Type B pancreatic cell (in vitro differentiated cells): ENCODE measurements at regions not wholly inside any gene's neighbourhood (a gene's known extent, or its start where the extent isn't known, plus 50 kb on each side); places are given as distances from the start of the nearest gene placed in this dataset.

Experiments used
- DNase-seq: peaks from one replicate; pipeline ENCODE4 v3.0.0; 2021; ENCODE audit warnings: mixed read lengths; ENCODE audit not compliant: unreplicated experiment; ENCODE audit errors: extremely low spot score
- H3K27ac Mint-ChIP-seq: 2 replicates; pipeline ENCODE4 v1.8.0; 2021; ENCODE audit warnings: mild to moderate bottlenecking, mixed read lengths
- H3K27me3 Mint-ChIP-seq: 2 replicates; pipeline ENCODE4 v1.8.0; 2021; ENCODE audit warnings: mixed read lengths
- H3K36me3 Mint-ChIP-seq: 2 replicates; pipeline ENCODE4 v1.8.0; 2021; ENCODE audit warnings: mixed read lengths
- H3K4me1 Mint-ChIP-seq: one replicate; pipeline ENCODE4 v1.8.0; 2021; ENCODE audit warnings: mixed read lengths; ENCODE audit not compliant: unreplicated experiment
- H3K4me3 Mint-ChIP-seq: 2 replicates; pipeline ENCODE4 v1.8.0; 2021; ENCODE audit warnings: mild to moderate bottlenecking, mixed read lengths
- H3K9me3 Mint-ChIP-seq: 2 replicates; pipeline ENCODE4 v1.8.0; 2021; ENCODE audit warnings: mixed read lengths
- TF ChIP-seq, protein P1 (sequence below): fragments of 200-600 bp; sonication (generic); conservative IDR thresholded peaks from 2 replicates; pipeline ENCODE4 v1.5.0; 2021; ENCODE audit warnings: antibody characterized with exemption, mild to moderate bottlenecking

DNA sequence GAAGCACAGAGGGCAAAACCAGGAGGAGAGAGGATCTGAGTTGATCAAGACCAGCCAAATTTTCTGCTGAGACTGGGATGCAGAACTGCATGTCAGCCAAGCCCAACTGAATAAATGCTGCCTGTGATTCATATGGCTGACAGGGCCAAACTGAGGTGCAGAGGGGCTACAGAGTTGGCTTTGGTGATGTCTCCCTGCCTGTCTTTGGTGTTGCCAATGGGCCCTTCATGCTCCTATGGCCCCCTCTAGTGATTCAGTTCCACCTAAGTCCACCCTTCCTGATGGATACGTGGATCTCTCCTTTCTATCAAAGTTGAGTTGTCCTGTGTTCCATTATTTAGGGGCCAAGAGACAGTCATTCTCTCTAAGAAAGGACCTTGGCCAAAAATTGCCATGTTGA is 163.6 kb upstream of the TLE4 start:
- Mint-ChIP-seq H3K4me1 (no peaks in the 10 kb centered on the region), H3K27me3 (peaks cover 21% of the 10 kb centered on the region)

DNA sequence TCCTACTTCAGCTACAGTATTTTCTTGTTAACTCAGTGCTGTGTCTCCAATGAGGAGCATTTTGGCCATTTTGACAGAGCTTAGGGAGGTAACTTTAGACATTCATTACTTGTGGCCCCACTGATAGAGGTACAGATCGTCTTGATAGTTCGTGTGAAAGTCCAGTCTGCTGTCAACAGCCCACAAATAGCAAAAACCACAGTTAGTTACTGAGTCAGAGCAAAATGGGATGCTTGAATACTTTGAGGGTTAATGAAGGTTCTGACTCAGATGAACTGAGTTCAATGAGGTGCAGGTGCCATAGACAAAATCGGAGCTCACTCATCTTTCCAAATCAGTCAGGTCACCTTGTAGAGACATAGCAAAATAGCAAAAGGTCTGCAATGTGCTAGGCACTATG is 163.1 kb upstream of the TLE4 start:
- Mint-ChIP-seq H3K27me3 (peaks cover 21% of the 10 kb centered on the region), H3K36me3 (no peaks in the 10 kb centered on the region), H3K4me3 (no peak overlapping the region), H3K9me3 (peaks cover 10% of the 10 kb centered on the region), H3K4me1 (no peaks in the 10 kb centered on the region), H3K27ac (no peak overlapping the region)
- TF ChIP-seq, protein P1, sequence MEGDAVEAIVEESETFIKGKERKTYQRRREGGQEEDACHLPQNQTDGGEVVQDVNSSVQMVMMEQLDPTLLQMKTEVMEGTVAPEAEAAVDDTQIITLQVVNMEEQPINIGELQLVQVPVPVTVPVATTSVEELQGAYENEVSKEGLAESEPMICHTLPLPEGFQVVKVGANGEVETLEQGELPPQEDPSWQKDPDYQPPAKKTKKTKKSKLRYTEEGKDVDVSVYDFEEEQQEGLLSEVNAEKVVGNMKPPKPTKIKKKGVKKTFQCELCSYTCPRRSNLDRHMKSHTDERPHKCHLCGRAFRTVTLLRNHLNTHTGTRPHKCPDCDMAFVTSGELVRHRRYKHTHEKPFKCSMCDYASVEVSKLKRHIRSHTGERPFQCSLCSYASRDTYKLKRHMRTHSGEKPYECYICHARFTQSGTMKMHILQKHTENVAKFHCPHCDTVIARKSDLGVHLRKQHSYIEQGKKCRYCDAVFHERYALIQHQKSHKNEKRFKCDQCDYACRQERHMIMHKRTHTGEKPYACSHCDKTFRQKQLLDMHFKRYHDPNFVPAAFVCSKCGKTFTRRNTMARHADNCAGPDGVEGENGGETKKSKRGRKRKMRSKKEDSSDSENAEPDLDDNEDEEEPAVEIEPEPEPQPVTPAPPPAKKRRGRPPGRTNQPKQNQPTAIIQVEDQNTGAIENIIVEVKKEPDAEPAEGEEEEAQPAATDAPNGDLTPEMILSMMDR: no peak
- no peak for DNase-seq

More for the DNA sequence above, 163.6 kb upstream of the TLE4 start:
- no peak for DNase-seq
- H3K9me3 Mint-ChIP-seq: peaks cover 10% of the 10 kb centered on the region
- TF ChIP-seq, protein P1: no peak
- no peak overlapping the region for H3K4me3 Mint-ChIP-seq
- no peak overlapping the region for H3K27ac Mint-ChIP-seq
- no peaks in the 10 kb centered on the region for H3K36me3 Mint-ChIP-seq

GRCh38 chr9:79409182-79409823 is 162.5 kb upstream of the TLE4 start:
- peaks cover 10% of the 10 kb centered on the region for H3K9me3 Mint-ChIP-seq
- H3K36me3 Mint-ChIP-seq: no peaks in the 10 kb centered on the region
- TF ChIP-seq, protein P1: no peak
- DNase-seq: no peak
- no peaks in the 10 kb centered on the region for H3K4me1 Mint-ChIP-seq
- H3K4me3 Mint-ChIP-seq: no peak overlapping the region
- H3K27me3 Mint-ChIP-seq: peaks cover 21% of the 10 kb centered on the region
- no peak overlapping the region for H3K27ac Mint-ChIP-seq

- H3K4me3 Mint-ChIP-seq: no peak overlapping the region
- no peak for DNase-seq
- peaks cover 24% of the 10 kb centered on the region for H3K9me3 Mint-ChIP-seq
- H3K36me3 Mint-ChIP-seq: peaks cover 7% of the 10 kb centered on the region
- TF ChIP-seq, protein P1: no peak
- H3K4me1 Mint-ChIP-seq: no peaks in the 10 kb centered on the region
- no peaks in the 10 kb centered on the region for H3K27me3 Mint-ChIP-seq
- no peak overlapping the region for H3K27ac Mint-ChIP-seq
Observed at GRCh38 chr9:79425840-79426239, 145.9 kb upstream of the TLE4 start.

DNA sequence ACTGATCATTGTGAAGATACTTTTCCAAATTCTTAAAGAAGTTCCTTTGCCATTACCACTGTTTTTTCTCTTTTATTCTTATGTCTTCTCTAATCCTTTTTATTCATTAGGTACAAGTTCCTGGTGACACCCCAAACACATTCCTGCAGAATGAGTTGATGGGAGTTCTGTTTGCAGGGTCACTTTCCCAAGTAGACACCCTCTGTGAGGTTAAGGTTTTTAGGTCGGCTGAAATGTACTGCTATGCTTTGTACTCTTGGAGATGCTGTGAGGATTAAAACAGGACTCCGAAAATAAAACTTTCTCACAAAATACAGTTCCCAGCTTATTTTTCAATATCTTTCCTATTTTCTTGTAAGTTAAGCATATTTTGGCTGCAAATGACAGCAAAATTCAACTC is 143.3 kb upstream of the TLE4 start:
- H3K36me3 Mint-ChIP-seq: peaks cover 6% of the 10 kb centered on the region
- no peak for DNase-seq
- H3K27me3 Mint-ChIP-seq: peaks cover 3% of the 10 kb centered on the region
- H3K4me1 Mint-ChIP-seq: no peaks in the 10 kb centered on the region
- H3K4me3 Mint-ChIP-seq: no peak overlapping the region
- no peak overlapping the region for H3K27ac Mint-ChIP-seq
- H3K9me3 Mint-ChIP-seq: peaks cover 19% of the 10 kb centered on the region
- TF ChIP-seq, protein P1: no peak
